ENCODE measurements at regions not wholly inside any gene's neighbourhood (a gene's known extent, or its start where the extent isn't known, plus 50 kb on each side); places are given as distances from the start of the nearest gene placed in this dataset.

DNA sequence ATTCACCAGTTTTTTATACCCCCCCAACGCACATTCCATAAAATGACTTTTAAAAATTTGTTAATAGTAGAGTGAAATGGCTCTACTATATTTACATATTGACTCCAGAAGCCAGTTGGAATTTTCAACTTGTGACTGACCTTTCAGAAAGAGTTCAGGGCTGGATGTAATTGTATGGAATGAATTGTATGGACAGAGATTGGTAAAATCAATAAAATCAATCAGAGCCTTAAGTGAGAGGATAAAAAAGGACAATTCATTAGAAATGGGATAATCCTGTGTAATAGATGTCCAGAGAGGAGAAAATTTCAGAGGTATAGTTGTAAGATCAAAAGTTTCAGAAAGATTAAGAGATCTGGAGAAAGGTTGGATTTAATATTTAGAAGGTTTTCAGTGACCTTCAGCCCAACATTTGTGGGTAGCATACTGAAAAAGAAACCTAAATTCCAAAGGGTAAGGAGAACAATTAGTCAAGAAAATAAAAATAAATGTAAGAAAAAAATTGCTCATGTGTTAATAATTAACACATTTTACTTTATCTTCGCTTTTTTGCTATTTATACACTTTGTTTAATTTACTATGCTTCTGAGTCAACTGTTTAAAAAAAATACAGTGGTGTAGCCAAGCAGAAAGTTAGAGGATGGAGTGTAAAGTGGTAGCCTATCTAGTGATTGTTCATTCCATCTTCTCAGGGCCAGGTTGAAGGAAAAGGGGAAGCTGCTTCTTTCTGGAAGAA, 385.4 kb upstream of the TMEFF2 start:
- TF ChIP-seq POLR2A (IDR thresholded peaks at IDR 0.05) (no peak), EP300 (IDR thresholded peaks at IDR 0.05) (no peak)
- TF ChIP-seq, protein P1, sequence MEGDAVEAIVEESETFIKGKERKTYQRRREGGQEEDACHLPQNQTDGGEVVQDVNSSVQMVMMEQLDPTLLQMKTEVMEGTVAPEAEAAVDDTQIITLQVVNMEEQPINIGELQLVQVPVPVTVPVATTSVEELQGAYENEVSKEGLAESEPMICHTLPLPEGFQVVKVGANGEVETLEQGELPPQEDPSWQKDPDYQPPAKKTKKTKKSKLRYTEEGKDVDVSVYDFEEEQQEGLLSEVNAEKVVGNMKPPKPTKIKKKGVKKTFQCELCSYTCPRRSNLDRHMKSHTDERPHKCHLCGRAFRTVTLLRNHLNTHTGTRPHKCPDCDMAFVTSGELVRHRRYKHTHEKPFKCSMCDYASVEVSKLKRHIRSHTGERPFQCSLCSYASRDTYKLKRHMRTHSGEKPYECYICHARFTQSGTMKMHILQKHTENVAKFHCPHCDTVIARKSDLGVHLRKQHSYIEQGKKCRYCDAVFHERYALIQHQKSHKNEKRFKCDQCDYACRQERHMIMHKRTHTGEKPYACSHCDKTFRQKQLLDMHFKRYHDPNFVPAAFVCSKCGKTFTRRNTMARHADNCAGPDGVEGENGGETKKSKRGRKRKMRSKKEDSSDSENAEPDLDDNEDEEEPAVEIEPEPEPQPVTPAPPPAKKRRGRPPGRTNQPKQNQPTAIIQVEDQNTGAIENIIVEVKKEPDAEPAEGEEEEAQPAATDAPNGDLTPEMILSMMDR (IDR thresholded peaks at IDR 0.05), result no peak

All from sigmoid colon (tissue), 4 donors.